GM18951 (cell line): ENCODE measurements at regions not wholly inside any gene's neighbourhood (a gene's known extent, or its start where the extent isn't known, plus 50 kb on each side); places are given as distances from the start of the nearest gene placed in this dataset.

ENCODE experiments used
- POLR2A ChIP-seq: IDR thresholded peaks from 4 replicates; pipeline ENCODE4 v1.6.1; 2011; ENCODE audit warnings: mild to moderate bottlenecking; ENCODE audit not compliant: insufficient read length, insufficient read depth; ENCODE audit errors: extremely low read depth
- in situ Hi-C: fragments of 300-500 bp; cut with MboI; formaldehyde crosslinking; loops from one replicate; pipeline ENCODE4 v1.12.0; 2022; ENCODE audit warnings: low sequenced_read_pairs, mixed read lengths, inconsistent platforms; ENCODE audit not compliant: unreplicated experiment

DNA sequence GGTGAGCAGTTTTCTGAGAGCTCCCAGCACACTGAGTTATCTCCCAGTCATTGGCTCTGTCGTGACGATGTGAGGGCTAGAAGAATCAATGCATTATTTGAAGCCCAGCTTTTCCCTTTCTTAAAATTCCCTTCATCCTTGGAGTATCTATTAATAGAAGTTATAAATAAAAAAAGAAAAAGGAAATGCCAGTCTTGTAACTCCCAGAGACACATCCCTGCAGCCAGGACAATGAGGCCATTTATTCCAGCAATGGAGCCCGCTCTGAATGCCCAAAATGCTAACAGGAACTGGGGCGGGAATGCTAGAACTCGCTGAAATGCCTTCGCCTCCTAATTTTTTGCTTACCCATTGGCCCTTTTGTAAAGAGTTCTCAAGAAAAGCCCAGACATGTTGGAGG lies 305.8 kb downstream of the TFAP2C start:
- TF ChIP-seq POLR2A, result no peak
- in situ Hi-C loops, result no loop called here

DNA sequence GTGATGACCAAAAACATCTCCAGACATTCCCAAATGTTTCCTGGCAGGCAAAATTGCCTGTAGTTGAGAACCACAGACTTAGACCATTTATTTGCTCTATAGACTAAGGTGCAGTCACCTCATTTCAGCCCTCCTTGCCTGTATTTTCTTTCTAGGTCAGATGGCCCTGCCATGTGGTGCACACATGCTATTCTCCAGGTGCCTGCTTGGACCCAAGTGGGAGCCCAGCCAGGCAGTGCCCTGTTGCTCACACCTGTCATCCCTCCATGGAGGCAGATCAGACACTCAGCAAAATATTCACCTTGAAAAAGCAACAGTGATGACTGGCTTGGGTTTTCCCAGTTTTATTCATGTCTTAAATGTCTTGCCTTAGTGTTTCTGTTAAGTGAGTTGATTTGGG lies 311.4 kb downstream of the TFAP2C start:
- no peak for TF ChIP-seq POLR2A
- in situ Hi-C loops, result no loop called here

DNA sequence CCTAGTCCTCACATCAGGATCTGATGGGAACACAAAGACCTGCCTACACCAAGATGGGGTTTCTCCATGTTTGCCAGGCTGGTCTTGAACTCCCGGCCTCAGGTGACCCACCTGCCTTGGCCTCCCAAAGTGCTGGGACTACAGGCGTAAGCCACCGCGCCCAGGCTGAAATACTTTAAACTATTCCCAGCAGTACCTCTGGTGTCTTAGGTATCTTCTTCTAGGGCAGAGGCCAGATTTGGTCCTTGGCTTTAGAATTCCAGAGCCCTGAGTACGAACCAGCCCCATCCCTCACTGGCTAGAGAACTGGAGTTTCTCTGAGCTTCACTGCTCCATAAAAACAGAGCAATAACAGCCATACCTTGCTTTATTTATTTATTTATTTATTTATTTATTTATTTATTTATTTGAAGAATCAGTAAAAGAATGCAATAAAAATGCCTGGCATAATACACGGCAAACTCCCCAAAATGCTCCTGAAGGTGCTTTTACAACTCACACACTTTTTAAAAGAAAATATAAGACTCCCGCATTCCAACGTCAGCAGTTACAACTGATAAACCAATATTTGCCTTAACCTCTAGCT lies 312.1 kb downstream of the TFAP2C start:
- in situ Hi-C loops, result no loop called here
- no peak for TF ChIP-seq POLR2A

DNA sequence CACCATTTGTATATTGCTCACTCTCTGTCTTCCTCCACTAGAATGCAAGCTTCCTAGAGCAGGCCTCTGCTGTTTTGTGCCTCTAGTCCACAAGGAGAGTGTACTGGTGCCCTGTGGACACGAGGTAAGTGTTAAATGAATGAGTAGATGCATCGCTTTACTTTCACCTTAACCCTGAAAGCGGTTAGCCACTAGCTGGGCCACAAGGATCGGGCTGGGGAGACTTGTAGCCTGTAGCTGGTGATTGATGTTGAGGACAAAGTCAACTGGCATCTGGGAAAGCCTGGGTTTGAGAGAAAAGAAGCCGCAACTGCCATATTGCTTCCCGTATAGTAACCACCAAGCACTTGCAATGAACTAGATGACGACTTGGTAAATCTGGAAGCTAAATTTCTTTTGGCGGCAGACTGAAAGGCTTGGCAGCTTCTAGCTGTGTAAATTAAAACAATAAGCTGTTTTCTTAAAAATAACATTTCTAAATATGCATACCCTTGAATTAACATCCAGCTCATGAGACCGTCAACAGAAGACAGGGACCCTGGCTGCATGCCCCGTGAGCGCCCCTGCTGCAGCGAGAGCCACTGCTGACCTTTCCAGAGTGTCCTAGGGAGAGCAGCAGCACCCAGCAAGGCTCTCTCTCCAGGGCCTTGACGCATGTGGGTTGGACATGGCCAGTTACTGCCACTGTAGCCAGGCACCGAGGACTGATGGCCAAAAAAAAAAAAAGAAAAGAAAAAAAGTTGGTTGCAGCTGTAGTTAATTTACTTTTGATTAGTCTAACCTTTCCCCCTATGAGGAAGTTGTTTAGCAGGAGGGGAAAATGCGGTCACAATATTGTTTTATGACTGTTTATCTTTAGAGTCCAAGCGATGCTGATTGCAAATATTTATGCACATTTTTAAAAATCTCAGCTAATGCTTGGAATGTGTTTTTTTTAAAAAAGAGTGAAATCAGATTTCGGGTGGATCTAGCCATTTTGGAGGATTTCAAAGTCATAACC lies 315.1 kb downstream of the TFAP2C start:
- in situ Hi-C loops, result no loop called here
- no peak for TF ChIP-seq POLR2A

DNA sequence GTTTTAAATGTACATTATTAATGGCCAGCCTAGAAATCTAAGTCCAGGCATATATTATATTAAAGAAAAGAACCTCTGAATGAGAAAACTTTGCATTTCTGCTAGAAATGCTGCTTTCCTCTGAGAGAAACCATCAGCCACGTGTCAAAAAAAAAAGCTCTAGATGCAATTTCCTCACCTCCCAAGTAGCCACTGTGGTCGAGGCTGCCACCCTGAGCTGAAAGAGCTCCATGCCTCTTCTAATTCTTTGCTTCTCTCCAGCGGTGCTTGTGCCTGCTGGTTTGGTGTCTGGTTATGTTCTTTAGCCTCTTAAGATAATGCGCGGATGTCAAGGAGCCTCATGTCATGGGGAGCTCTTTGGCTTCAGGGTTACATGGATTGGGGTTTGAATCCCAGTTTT lies 316.0 kb downstream of the TFAP2C start:
- TF ChIP-seq POLR2A, result no peak
- in situ Hi-C loops, result no loop called here

DNA sequence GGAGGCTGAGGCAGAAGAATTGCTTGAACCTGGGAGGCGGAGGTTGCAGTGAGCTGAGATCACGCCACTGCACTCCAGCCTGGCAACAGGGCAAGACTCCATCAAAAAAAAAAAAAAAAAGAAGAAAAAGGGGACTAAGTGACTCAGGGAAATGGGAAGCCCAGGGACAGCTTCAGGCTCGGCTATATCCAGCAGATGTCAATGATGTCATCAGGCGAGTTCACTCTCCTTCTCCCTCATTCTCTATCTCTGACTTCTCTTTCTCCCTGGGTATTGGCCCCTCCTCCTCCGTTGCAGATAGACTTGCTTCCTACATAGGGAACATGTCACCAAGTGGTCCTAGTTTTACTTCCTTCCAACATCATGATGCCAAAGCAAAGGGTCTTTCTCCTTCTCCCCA lies 316.8 kb downstream of the TFAP2C start:
- in situ Hi-C loops, result no loop called here
- TF ChIP-seq POLR2A, result no peak

DNA sequence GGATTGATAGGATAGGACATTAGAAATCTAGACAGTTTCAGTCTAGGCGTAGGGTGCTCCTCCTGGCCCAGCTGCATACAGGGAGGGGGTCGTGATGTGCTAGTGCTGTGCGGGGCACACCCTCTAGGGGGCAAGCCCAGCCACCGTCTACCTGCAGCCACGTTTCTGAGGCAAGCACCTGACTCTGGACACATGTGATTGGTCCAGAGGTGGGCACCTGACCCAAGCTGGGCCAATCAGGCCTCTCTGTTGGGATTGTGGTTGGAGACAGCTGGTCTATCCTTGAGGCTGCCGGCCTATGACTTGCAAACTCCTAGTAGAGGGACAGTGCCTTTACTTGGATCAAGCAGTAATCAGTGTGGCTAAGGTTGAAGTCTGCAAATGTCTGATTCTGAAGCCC lies 317.1 kb downstream of the BMP7 start:
- TF ChIP-seq POLR2A, result no peak
- in situ Hi-C loops, result no loop called here

DNA sequence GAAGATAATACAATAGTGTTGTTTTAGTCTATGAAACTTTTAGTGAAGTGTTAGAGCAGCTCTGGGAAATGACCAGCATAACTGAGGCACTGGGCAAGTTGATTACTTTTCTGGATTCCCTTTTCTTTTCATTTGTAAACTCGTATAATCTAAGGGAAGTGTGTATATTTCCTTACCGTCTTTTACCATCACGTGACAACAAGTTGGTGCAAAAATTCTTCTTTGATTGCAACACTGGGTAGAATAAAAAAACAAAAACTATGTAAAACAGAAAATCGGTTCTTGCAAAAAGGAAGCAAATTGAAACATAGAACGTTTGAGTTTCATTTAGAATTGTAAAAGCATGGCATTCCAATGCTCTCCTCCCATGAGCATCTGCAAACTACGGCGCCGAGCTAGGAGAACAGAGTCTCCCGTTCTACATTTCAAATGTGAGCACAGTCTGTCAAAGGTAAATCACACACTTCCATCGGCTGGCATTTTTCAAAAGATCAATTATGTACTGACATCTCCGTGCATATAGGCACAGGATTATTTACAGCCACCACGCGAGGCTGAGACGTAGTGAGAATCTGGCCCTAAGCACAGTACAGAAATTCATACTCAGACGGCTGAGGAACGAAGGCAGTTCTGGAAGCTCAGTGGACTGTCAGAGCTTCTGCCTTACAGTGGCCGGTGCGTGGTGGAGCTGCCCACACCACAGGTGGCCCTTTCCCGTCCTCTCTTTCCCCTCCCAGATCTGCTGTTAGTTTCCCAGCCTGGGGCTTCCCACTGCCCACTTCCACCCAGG lies 314.0 kb downstream of the BMP7 start:
- in situ Hi-C loops, result no loop called here
- TF ChIP-seq POLR2A, result no peak

DNA sequence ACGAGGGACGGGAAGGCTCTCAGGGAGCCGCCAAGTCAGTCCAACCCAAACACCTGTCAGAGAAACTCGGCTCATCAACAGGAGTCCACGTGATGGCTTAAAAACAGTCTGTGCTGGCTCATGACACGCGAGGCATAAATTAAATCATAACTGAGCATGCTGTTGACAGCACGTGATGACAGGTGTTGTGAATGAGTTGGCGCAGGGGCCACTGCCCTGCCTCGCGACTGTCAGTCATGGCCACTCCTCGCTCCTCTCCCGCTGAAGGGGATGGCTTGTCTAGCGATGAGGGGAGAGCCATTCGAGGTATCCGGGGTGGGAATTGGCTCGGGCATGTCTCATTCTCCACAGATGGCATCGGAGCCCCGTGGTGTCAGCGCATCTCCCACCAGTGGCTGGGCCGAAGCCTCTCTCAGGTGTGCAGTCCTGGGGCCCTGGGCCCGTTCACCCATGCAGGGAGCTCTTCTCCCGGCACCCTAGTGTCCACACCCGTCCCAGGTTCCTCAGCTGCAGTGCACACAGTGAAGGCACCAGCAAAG lies 313.3 kb downstream of the BMP7 start:
- TF ChIP-seq POLR2A, result no peak
- in situ Hi-C loops, result no loop called here

DNA sequence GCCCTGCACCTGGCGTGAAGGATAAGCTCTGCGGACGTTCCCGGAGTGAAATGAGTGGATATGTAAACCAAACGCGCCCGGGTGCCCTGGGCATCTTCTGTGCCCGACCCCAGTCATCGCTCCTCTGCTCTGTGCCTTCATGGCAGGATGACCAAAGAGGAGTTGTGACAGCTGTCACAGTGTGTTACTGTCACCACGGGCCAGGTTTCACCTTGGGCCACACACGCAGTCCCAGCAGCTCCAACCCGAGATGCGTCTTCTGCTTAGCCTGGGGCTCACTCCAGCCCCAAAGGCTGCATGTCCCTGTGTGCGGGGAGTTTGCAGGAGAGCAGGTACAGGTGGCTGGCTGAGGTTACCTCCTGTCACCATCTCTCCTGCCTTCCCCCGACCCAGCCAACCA lies 311.6 kb downstream of the BMP7 start:
- TF ChIP-seq POLR2A, result no peak
- in situ Hi-C loops, result no loop called here

DNA sequence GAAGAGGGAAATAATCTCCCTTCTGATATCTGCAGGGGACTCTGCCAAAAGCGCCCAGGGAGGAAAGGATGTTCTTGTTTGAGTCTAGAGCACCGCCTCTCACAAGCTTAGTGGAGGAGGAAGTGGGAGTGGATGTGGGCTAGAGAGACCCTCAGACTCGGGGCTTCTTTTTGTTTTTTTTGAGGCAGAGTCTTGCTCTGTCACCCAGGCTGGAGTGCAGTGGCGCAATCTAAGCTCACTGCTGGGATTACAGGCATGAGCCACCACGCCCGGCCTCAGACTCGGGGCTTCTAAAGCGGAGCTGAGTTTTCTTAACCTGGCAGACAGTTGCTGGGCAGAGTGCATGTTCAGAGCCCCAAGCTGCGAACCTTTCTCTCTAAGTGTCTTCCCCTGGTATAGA lies 310.8 kb downstream of the BMP7 start:
- no peak for TF ChIP-seq POLR2A
- in situ Hi-C loops, result no loop called here

DNA sequence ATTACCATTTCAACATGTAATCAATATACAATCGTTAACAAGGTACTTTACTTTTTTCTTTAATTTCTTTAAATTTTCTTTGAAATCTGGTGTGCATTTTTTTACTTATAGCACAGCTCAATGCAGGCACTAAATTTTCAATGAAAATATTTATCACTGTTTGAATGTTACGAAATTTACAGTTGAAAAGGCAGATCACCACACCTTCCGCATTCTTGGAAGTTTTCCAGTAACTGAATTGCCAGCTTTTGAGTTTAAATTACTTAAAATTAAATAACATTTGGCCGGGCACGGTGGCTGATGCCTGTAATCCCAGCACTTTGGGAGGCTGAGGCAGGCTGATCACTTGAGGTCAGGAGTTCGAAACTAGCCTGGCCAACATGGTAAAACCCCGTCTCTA lies 309.9 kb downstream of the BMP7 start:
- in situ Hi-C loops, result no loop called here
- no peak for TF ChIP-seq POLR2A
